ENCODE measurements at regions not wholly inside any gene's neighbourhood (a gene's known extent, or its start where the extent isn't known, plus 50 kb on each side); places are given as distances from the start of the nearest gene placed in this dataset.
"Not testable (repeated sequence)": the region's sequence is repeated elsewhere in the genome, so short reads cannot be mapped to it uniquely, and the experiment has no call there.

DNA sequence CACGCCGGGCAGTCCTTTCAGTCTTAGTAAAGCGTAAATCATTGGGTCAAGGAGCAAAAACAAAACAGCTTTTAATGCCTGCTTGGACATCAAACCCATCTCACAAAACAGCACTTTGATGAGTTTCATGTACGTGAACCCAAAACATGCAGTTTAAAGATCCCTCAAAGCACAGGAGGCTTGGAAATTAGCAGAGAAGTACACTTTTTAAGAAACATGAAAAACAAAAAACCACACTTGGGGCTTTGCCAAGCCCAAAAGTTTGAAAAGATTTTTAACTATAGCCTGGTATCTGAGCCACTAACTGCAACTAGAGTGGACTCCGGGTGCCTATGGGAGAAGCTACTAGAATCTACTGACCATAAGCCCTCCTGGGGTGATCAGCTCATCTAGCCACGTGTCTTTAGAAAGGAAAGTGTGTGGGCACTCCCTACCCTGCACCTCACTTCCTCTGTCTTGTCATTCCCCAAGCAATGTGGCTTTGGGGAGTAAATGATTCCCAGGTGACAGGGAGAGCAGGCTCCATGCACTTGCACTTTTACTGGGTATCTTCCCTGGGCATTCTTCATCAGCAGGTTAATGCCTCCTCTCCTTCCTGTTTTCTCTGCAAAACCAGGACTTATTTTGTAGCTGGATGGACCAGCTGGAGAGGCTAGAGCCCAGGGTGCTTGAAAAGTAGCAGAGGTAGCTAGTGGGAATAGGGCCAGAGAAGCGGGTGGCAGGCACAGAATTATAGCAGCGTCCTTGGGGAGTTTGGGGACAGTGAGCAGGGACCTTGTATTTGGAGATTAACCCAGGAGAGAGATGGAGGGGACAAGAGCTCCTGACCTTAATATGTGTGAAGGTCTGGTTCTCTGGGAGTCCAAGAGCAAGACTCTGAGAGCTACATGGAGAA is 339.3 kb downstream of the BCL11B start:
- no peaks in the 10 kb centered on the region for H3K4me1 ChIP-seq (ENCODE audit: control insufficient read depth, insufficient read depth, low read length)
- H3K4me3 ChIP-seq (ENCODE audit: low read length) = no peak overlapping the region
- H3K9ac ChIP-seq (ENCODE audit: low read length) = no peak overlapping the region
- no peaks in the 10 kb centered on the region for H3K27me3 ChIP-seq (ENCODE audit: control insufficient read depth, insufficient read depth, low read length)
- no peaks in the 10 kb centered on the region for H3K9me3 ChIP-seq (ENCODE audit: control insufficient read depth, low read length)
- H3K36me3 ChIP-seq (ENCODE audit: control insufficient read depth, insufficient read depth, low read length) = no peaks in the 10 kb centered on the region

DNA sequence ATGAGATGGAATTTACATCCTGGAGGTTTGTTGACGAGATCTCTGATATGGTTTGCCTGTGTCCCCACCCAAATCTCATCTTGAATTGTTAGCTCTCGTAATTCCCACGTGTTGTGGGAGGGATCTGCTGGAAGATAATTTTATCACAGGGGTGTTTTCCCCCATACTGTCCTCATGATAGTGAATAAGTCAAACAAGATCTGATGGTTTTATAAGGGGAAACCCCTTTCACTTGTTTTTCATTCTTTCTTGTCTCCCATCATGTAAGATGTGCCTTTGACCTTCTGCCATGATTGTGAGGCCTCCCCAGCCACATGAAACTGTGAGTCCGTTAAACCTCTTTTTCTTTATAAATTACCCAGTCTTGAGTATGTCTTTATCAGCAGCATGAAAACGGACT is 337.4 kb downstream of the BCL11B start:
- H3K9ac ChIP-seq (ENCODE audit: low read length); H3K4me1 ChIP-seq (ENCODE audit: control insufficient read depth, insufficient read depth, low read length); H3K27me3 ChIP-seq (ENCODE audit: control insufficient read depth, insufficient read depth, low read length); H3K9me3 ChIP-seq (ENCODE audit: control insufficient read depth, low read length); H3K36me3 ChIP-seq (ENCODE audit: control insufficient read depth, insufficient read depth, low read length); H3K4me3 ChIP-seq (ENCODE audit: low read length): not testable (repeated sequence)

DNA sequence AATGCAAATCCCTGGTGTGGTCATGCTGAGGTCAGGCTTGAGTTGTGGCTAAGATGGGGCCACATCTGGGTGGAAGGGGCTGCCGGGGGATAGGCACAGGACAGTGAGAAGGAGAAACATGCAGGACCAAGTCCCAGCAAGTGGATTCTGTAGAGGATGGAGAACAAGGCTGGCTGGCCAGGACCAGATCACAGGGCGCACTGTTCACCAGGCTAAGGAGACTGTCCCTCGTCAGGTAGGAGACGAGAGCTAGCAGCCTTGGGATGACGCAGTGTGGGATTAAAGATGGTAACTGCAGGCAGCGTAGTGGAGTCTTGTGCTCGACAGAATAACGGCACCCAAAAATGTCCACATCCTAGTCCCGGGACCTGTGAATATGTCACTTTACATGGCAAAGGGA is 336.1 kb downstream of the BCL11B start:
- H3K36me3 ChIP-seq (ENCODE audit: control insufficient read depth, insufficient read depth, low read length) = no peaks in the 10 kb centered on the region
- H3K4me1 ChIP-seq (ENCODE audit: control insufficient read depth, insufficient read depth, low read length) = no peaks in the 10 kb centered on the region
- H3K4me3 ChIP-seq (ENCODE audit: low read length) = no peak overlapping the region
- H3K27me3 ChIP-seq (ENCODE audit: control insufficient read depth, insufficient read depth, low read length) = no peaks in the 10 kb centered on the region
- no peak overlapping the region for H3K9ac ChIP-seq (ENCODE audit: low read length)
- no peaks in the 10 kb centered on the region for H3K9me3 ChIP-seq (ENCODE audit: control insufficient read depth, low read length)

DNA sequence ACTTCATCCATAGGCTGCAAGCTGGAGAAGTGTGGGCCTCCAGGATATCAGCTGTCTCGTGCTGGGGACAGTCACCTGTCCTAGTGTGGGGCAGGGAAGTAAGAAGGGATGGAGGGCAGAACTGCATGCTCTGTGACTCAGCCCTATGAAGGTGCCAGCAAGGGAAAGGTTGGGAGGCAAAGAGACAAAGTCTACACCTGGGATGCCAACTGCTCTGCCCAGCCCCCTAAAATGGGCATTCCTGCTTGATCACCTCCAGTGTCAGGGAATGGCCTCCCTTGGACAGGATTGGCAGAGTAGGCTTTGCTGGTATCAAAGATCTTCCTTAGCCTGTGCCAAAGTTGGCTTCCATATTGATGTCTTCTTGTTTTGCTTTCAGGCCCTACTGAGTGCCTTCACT is 335.0 kb downstream of the BCL11B start:
- no peaks in the 10 kb centered on the region for H3K27me3 ChIP-seq (ENCODE audit: control insufficient read depth, insufficient read depth, low read length)
- no peaks in the 10 kb centered on the region for H3K9me3 ChIP-seq (ENCODE audit: control insufficient read depth, low read length)
- no peak overlapping the region for H3K9ac ChIP-seq (ENCODE audit: low read length)
- H3K4me1 ChIP-seq (ENCODE audit: control insufficient read depth, insufficient read depth, low read length) = no peaks in the 10 kb centered on the region
- no peak overlapping the region for H3K4me3 ChIP-seq (ENCODE audit: low read length)
- no peaks in the 10 kb centered on the region for H3K36me3 ChIP-seq (ENCODE audit: control insufficient read depth, insufficient read depth, low read length)

DNA sequence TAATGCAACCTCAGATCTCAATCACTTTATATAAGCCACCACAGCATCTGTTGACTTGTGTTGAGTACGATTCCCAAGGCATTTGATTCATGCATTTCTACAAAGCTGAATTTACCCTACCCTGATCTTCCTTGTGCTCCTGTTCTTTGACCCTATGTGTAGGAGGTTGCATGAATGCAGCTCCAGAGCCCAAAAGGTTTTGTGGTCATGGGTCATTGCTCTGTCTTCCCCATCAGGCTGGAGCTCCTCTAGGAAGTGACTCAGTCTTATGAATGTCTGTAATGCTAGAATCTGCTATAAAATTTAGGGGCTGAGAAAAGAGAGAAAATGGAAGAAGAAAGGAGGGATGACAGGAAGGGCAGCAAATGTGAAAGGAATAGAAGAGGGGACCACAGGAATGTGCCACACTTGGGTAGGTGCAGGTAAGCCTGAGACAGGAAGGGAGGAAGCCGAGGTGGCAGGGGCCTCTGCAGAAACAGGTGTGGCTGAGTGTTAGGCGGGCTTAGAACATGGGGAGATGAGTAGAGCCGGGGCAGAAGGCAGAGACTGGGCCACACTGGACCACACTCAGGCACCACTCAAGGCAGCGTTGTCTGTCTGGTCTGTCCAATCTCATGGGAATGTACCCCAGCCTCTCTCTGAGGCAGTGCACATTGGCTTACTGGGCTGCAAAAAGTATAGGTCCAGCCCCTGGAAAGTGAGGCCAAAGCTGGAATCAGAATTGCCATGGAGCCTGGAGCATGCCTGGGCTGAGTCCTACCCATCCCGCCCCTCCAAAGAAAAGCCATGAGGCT is 334.1 kb downstream of the BCL11B start:
- H3K9me3 ChIP-seq (ENCODE audit: control insufficient read depth, low read length) = no peaks in the 10 kb centered on the region

DNA sequence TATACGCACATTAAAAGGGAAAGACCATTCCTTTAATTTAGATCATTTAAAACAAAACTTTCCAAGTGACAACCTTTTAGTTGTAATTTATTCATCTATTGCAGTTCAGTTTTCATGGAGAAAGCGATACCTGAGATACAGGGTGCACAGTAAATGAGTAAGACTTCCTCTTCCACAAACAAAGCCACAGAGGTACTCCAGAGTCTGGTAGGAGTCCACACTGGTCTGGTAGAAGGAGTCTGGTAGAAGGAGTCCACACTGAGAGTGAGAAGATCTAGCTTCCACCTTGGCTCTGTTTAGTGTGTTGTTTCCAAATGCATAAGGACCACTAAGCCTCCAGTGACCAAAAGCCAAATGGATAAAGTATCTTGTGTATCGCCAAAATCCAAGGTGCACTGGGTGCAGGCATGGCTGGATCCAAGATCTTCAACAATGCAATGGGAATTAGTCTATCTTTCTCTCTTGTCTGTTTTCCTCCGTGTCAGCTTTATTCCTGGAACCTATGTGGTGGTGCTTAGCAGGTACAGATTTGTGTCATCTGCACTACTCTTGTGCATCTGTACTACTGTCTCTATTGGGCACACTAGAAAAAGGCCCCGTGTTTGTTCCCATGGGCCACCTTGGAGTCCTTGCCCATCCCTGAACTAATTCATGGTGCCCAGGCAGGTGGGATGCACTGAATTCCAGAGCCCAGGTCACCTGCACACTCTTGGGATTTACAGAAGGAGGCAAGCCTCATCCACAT is 331.1 kb downstream of the BCL11B start:
- Histone ChIP-seq H3K27me3 (ENCODE audit: control insufficient read depth, insufficient read depth, low read length) (no peaks in the 10 kb centered on the region), H3K4me1 (ENCODE audit: control insufficient read depth, insufficient read depth, low read length) (peaks cover 6% of the 10 kb centered on the region), H3K36me3 (ENCODE audit: control insufficient read depth, insufficient read depth, low read length) (no peaks in the 10 kb centered on the region), H3K9ac (ENCODE audit: low read length) (no peak overlapping the region), H3K9me3 (ENCODE audit: control insufficient read depth, low read length) (no peaks in the 10 kb centered on the region), H3K4me3 (ENCODE audit: low read length) (no peak overlapping the region)

More for the DNA sequence above, 334.1 kb downstream of the BCL11B start:
- H3K27me3 ChIP-seq (ENCODE audit: control insufficient read depth, insufficient read depth, low read length) = no peaks in the 10 kb centered on the region
- no peak overlapping the region for H3K4me3 ChIP-seq (ENCODE audit: low read length)
- no peaks in the 10 kb centered on the region for H3K4me1 ChIP-seq (ENCODE audit: control insufficient read depth, insufficient read depth, low read length)
- H3K9ac ChIP-seq (ENCODE audit: low read length) = no peak overlapping the region
- no peaks in the 10 kb centered on the region for H3K36me3 ChIP-seq (ENCODE audit: control insufficient read depth, insufficient read depth, low read length)

DNA sequence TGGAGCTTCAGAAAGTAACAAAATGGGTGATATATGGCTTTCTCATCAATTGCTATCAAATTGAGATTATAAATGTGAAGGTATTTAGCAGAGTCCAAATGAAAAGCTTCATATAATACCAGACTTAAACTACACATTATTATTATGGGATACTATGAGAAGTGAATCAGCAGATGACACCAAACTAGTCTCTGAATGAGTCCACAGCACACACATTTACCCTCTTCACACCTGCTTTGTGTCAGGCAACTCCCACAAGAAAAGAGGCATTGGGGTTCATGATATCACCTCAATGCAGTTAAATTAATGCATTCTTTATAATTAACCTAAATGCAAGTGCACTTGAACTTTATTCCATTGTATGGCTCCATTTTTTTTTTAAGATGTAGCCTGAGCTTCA is 330.5 kb downstream of the BCL11B start:
- no peaks in the 10 kb centered on the region for H3K36me3 ChIP-seq (ENCODE audit: control insufficient read depth, insufficient read depth, low read length)
- H3K4me3 ChIP-seq (ENCODE audit: low read length) = no peak overlapping the region
- H3K9me3 ChIP-seq (ENCODE audit: control insufficient read depth, low read length) = no peaks in the 10 kb centered on the region
- peaks cover 9% of the 10 kb centered on the region for H3K4me1 ChIP-seq (ENCODE audit: control insufficient read depth, insufficient read depth, low read length)
- no peaks in the 10 kb centered on the region for H3K27me3 ChIP-seq (ENCODE audit: control insufficient read depth, insufficient read depth, low read length)
- H3K9ac ChIP-seq (ENCODE audit: low read length) = no peak overlapping the region

DNA sequence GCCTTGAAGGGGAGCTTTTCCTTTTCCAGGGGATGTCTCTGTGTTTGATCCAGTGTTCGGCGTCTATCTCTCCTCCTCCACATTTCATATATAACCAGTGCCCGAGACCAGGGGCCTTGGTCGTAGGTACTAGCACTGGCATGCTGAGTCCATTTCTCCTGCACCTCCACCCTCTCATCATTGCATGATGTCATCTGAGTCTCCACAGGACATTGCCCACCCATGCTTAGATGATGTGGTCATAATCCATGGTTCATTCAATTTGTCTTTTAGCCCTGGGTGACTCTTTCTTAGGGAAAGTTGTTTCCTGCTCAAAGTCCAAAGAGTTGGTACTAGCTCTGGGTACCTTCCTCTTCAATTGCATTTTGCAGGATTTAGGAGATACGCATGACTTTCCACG is 328.1 kb downstream of the BCL11B start:
- Histone ChIP-seq H3K9me3 (ENCODE audit: control insufficient read depth, low read length) (no peaks in the 10 kb centered on the region), H3K4me3 (ENCODE audit: low read length) (no peak overlapping the region), H3K9ac (ENCODE audit: low read length) (no peak overlapping the region), H3K4me1 (ENCODE audit: control insufficient read depth, insufficient read depth, low read length) (peaks cover 13% of the 10 kb centered on the region), H3K36me3 (ENCODE audit: control insufficient read depth, insufficient read depth, low read length) (no peaks in the 10 kb centered on the region), H3K27me3 (ENCODE audit: control insufficient read depth, insufficient read depth, low read length) (no peaks in the 10 kb centered on the region)

DNA sequence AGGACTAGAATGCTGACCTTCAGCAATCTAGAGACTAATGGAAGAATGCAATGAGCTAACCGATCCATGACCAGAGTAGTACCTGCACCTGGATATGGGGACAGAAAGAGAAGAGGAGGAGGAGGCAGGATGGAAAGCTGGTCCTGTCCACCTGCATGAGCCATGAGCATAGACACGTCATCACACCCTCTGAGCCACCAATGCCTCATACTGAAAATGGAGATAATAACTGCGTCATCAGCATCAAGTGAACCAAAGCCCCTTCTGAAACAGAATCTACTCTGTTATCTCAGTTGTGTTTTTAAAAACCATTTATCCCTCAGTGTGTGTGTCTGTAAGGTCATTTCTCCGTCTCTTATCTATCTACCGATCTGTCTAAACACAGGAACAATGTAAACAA is 327.0 kb downstream of the BCL11B start:
- Histone ChIP-seq H3K4me1 (ENCODE audit: control insufficient read depth, insufficient read depth, low read length) (peaks cover 13% of the 10 kb centered on the region), H3K36me3 (ENCODE audit: control insufficient read depth, insufficient read depth, low read length) (no peaks in the 10 kb centered on the region), H3K4me3 (ENCODE audit: low read length) (no peak overlapping the region)

DNA sequence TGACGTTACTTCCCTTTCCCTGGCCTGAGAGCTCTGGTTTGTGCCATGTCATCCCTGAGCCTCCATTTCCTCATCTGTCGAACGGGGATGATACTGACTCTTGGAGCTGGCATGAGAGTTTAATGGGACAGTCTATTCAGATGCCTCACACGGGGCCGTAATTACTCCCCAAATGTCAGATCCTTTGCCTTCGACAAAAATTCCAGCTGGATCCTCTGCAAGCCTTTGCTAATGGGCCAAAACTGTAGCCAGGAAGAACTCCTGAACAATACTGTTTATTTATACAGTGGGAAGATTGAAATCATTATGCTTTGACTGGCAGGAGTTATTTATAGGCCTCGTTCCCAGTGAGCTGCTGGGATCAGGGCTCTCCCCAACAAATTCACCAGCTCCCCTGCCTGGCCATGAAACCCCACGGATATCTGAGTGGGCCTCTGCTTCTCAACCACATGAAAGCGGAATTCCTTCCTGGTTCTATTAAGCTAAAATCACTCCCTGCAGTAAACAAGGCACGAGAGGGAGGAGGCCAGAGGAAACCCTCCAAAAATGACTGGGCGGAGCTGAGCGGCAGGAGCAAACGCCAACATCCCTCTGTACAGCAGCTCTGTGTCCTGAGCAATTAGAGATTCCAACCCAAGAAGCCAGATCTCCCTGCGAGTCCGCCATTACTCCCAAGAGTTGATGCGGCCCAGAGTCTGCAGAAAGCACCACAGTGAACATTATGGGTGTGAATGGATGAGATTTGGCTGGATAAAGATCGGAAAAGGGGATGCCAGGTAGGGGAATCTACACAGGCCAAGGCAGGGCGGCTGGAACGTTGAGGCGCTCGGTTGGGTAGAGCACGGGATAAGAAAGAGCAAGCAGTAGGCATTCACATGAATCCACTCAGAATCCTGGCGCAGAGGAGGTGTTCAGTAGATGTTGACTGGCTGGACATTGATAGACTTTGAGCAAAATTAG is 326.1 kb downstream of the BCL11B start:
- Histone ChIP-seq H3K27me3 (ENCODE audit: control insufficient read depth, insufficient read depth, low read length) (no peaks in the 10 kb centered on the region), H3K4me3 (ENCODE audit: low read length) (no peak overlapping the region), H3K4me1 (ENCODE audit: control insufficient read depth, insufficient read depth, low read length) (peaks cover 13% of the 10 kb centered on the region), H3K9me3 (ENCODE audit: control insufficient read depth, low read length) (no peaks in the 10 kb centered on the region), H3K36me3 (ENCODE audit: control insufficient read depth, insufficient read depth, low read length) (no peaks in the 10 kb centered on the region), H3K9ac (ENCODE audit: low read length) (no peak overlapping the region)

More for the DNA sequence above, 327.0 kb downstream of the BCL11B start:
- Histone ChIP-seq H3K27me3 (ENCODE audit: control insufficient read depth, insufficient read depth, low read length) (no peaks in the 10 kb centered on the region), H3K9me3 (ENCODE audit: control insufficient read depth, low read length) (no peaks in the 10 kb centered on the region), H3K9ac (ENCODE audit: low read length) (no peak overlapping the region)

DNA sequence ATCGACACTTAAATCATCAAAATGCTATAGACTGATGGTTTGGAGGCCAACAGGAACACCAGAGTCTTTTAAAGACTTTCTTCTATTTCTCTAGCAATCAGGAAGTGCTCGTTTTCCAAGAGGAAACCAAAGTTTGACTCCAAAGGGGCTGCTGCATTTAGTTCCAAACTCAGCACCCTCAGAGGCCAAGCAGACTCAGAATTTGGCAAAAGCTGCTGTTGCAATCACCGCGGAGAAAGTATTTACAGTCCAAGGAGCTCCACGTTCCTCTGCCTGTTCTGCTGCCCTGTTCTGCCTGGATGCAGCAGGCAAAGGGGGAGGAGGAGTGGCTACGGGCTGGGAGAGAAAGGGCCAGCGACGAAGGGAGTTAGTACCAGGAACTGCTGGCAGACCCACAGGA is 325.1 kb downstream of the BCL11B start:
- Histone ChIP-seq H3K36me3 (ENCODE audit: control insufficient read depth, insufficient read depth, low read length) (no peaks in the 10 kb centered on the region), H3K4me1 (ENCODE audit: control insufficient read depth, insufficient read depth, low read length) (peaks cover 13% of the 10 kb centered on the region), H3K9me3 (ENCODE audit: control insufficient read depth, low read length) (no peaks in the 10 kb centered on the region), H3K4me3 (ENCODE audit: low read length) (no peak overlapping the region), H3K27me3 (ENCODE audit: control insufficient read depth, insufficient read depth, low read length) (no peaks in the 10 kb centered on the region), H3K9ac (ENCODE audit: low read length) (no peak overlapping the region)

Data from mucosa of stomach (tissue), 1 donor.